Osteoblast (primary cell): ENCODE measurements at regions not wholly inside any gene's neighbourhood (a gene's known extent, or its start where the extent isn't known, plus 50 kb on each side); places are given as distances from the start of the nearest gene placed in this dataset.

Experiments
- DNase-seq: peaks from one replicate; pipeline ENCODE4 v3.0.0; 2011; ENCODE audit warnings: low spot score, mixed read lengths; ENCODE audit not compliant: insufficient read length; ENCODE audit errors: missing footprints
- H2AFZ ChIP-seq: 2 replicates; pipeline ENCODE4 v1.6.0; 2011; ENCODE audit warnings: mild to moderate bottlenecking, low read length
- H3K27ac ChIP-seq: 2 replicates; pipeline ENCODE4 v1.5.1; 2011; ENCODE audit warnings: mild to moderate bottlenecking, low read depth, low read length, moderate library complexity
- H3K27me3 ChIP-seq: 2 replicates; pipeline ENCODE4 v1.6.0; 2012; ENCODE audit warnings: mild to moderate bottlenecking, control low read depth, inconsistent platforms, low read length, moderate library complexity; ENCODE audit not compliant: insufficient read depth
- H3K36me3 ChIP-seq: 2 replicates; pipeline ENCODE4 v1.5.1; 2011; ENCODE audit warnings: mild to moderate bottlenecking, low read length, control low read depth, moderate library complexity; ENCODE audit not compliant: insufficient read depth
- H3K4me1 ChIP-seq: 2 replicates; pipeline ENCODE4 v1.5.1; 2011; ENCODE audit warnings: mild to moderate bottlenecking, low read length, control low read depth, moderate library complexity; ENCODE audit not compliant: insufficient read depth
- H3K4me2 ChIP-seq: 2 replicates; pipeline ENCODE4 v1.6.0; 2011; ENCODE audit warnings: mild to moderate bottlenecking, low read length; ENCODE audit not compliant: insufficient read depth
- H3K4me3 ChIP-seq: fragments of 200-600 bp; sonication (generic); 3 replicates; pipeline ENCODE4 v1.5.1; 2012; ENCODE audit warnings: mild to moderate bottlenecking, low read length, inconsistent platforms; ENCODE audit not compliant: insufficient read depth
- H3K79me2 ChIP-seq: 2 replicates; pipeline ENCODE4 v1.6.0; 2012; ENCODE audit warnings: mild to moderate bottlenecking, low read length, control low read depth, inconsistent platforms; ENCODE audit not compliant: insufficient read depth
- H3K9me3 ChIP-seq: 2 replicates; pipeline ENCODE4 v1.5.1; 2011; ENCODE audit warnings: low read depth, low read length, control low read depth
- H4K20me1 ChIP-seq: 2 replicates; pipeline ENCODE4 v1.6.0; 2012; ENCODE audit warnings: mild to moderate bottlenecking, low read length, control low read depth; ENCODE audit not compliant: insufficient read depth
- TF ChIP-seq, protein P1 (sequence below): IDR thresholded peaks from 2 replicates; pipeline ENCODE4 v1.5.1; 2011; ENCODE audit warnings: mild to moderate bottlenecking, low read depth, low read length, moderate library complexity; ENCODE audit errors: extremely low read depth

DNA sequence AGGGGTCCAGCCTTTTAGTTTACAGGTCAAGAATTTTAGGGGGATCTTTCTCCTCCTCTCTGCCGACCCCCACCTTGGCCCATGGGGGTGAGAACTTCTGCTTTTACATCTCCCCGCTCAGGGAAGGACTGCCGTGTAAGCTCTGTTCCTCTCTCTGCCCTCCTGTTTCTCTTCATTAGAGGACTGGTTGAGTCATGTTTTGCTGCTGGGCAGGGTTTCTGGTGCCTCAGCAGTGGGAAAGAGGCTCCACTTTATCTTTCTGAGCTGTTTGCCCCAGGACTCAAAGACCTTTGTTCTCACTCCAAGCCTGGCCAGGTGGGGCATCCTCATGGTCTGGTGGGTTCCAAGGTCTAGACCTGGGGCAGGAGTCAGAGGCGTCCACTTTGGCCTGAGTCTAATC, 93.0 kb downstream of the UTP18 start:
- H3K4me3 ChIP-seq, result no peak overlapping the region
- no peak overlapping the region for H3K4me2 ChIP-seq
- no peak overlapping the region for H2AFZ ChIP-seq
- no peaks in the 10 kb centered on the region for H4K20me1 ChIP-seq
- H3K27ac ChIP-seq, result no peak overlapping the region
- H3K4me1 ChIP-seq, result no peaks in the 10 kb centered on the region
- TF ChIP-seq, protein P1, sequence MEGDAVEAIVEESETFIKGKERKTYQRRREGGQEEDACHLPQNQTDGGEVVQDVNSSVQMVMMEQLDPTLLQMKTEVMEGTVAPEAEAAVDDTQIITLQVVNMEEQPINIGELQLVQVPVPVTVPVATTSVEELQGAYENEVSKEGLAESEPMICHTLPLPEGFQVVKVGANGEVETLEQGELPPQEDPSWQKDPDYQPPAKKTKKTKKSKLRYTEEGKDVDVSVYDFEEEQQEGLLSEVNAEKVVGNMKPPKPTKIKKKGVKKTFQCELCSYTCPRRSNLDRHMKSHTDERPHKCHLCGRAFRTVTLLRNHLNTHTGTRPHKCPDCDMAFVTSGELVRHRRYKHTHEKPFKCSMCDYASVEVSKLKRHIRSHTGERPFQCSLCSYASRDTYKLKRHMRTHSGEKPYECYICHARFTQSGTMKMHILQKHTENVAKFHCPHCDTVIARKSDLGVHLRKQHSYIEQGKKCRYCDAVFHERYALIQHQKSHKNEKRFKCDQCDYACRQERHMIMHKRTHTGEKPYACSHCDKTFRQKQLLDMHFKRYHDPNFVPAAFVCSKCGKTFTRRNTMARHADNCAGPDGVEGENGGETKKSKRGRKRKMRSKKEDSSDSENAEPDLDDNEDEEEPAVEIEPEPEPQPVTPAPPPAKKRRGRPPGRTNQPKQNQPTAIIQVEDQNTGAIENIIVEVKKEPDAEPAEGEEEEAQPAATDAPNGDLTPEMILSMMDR, result no peak
- H3K36me3 ChIP-seq, result no peaks in the 10 kb centered on the region
- DNase-seq, result no peak
- no peaks in the 10 kb centered on the region for H3K79me2 ChIP-seq
- no peaks in the 10 kb centered on the region for H3K27me3 ChIP-seq
- H3K9me3 ChIP-seq, result no peaks in the 10 kb centered on the region

DNA sequence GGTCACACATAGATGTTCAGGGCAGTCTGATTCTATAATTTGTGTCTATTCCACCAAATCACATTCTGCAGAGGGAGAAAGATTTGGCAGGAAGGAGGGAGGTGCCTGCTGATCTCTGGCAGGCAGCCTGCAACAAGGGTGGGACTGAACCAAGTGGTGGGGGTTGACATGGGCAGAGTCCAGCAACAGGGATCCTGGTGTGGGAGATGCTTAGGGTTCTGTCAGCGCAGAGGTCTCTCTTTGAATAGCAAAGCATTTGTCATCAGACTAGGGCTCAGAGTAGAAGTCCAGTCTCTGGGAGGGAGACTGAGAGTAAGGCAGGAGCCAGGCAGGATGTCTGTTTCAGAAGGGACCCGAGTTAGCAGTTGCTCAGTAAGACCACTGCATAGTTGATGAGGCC, 94.6 kb downstream of the UTP18 start:
- no peak overlapping the region for H3K4me2 ChIP-seq
- no peak overlapping the region for H3K4me3 ChIP-seq
- TF ChIP-seq, protein P1, result no peak
- H3K4me1 ChIP-seq, result no peaks in the 10 kb centered on the region
- H3K27me3 ChIP-seq, result no peaks in the 10 kb centered on the region
- H2AFZ ChIP-seq, result no peak overlapping the region
- no peaks in the 10 kb centered on the region for H3K36me3 ChIP-seq
- no peak for DNase-seq
- H3K27ac ChIP-seq, result no peak overlapping the region
- no peaks in the 10 kb centered on the region for H3K9me3 ChIP-seq
- H4K20me1 ChIP-seq, result no peaks in the 10 kb centered on the region
- no peaks in the 10 kb centered on the region for H3K79me2 ChIP-seq

DNA sequence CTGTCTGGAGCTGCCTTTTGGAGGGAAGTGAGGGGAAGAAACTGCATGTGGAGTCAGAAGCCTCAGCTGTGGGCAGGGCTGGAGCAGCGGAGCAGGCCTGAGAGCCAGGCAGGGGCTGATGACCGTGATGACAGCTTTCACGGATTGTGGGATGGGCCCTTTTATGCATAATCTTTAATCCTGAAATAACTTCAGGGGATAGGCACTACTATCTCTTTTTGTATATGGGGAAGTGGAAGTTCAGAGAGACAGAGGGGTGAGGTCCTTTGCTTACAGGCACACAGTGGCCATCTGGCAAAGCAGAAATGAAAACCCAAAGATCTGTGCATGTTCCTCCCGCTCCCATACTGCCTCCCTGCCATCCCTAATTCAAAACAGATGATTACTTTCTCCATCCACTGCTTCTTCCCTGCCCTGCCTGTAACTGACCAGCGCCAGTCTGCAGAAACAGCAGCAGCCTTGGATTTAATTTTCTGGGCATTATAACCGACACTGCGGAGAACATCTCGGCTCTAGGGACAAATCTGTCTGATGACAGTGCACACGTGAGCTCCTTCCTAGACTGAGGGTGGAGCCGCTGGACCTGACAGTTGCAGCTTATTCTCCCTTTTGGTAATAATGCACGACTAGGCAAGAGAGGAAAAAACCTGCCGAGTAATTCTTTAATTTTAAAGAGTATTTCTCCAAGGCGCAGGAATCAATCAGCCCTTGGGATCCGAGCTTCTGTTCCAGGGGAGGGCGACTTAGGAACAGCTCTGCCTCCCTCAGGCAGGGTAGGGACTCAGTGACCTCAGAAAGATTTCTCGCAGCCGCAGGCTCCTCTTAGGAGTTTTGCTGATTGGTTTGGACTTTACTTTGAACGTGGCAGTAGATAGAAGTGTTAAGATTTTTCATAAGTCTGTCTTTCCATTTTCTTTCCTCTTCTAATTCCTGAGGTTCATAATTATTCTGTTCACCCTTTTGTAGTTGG, 95.4 kb downstream of the UTP18 start:
- Histone ChIP-seq H2AFZ (no peak overlapping the region), H4K20me1 (no peaks in the 10 kb centered on the region), H3K9me3 (no peaks in the 10 kb centered on the region), H3K4me2 (no peak overlapping the region), H3K27ac (no peak overlapping the region), H3K79me2 (no peaks in the 10 kb centered on the region), H3K4me1 (no peaks in the 10 kb centered on the region), H3K4me3 (no peak overlapping the region), H3K27me3 (no peaks in the 10 kb centered on the region), H3K36me3 (no peaks in the 10 kb centered on the region)
- TF ChIP-seq, protein P1, result no peak
- no peak for DNase-seq

DNA sequence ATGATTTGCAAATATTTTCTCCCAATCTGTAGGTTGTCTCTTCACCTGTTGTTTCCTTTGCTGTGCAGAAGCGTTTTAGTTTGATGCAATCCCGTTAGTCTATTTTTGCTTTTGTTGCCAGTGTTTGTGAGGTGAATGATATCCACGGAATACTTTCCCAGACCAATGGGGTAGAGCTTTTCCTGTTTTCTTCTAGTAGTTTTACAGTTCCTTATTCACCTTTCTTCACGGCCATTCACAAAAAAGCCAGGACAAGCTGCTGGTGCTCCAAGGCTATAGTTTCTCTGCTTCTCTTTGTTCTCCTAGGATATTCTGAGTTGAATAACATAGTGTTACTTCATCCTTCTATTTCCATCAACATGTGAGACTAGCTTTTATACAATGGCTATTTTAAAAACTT, 98.7 kb downstream of the UTP18 start:
- no peaks in the 10 kb centered on the region for H4K20me1 ChIP-seq
- H3K27ac ChIP-seq, result no peak overlapping the region
- no peak overlapping the region for H3K4me3 ChIP-seq
- no peaks in the 10 kb centered on the region for H3K79me2 ChIP-seq
- H3K4me2 ChIP-seq, result no peak overlapping the region
- H3K4me1 ChIP-seq, result no peaks in the 10 kb centered on the region
- H3K36me3 ChIP-seq, result no peaks in the 10 kb centered on the region
- no peak for DNase-seq
- TF ChIP-seq, protein P1, result no peak
- no peak overlapping the region for H2AFZ ChIP-seq
- no peaks in the 10 kb centered on the region for H3K9me3 ChIP-seq
- no peaks in the 10 kb centered on the region for H3K27me3 ChIP-seq
